ENCODE measurements at regions not wholly inside any gene's neighbourhood (a gene's known extent, or its start where the extent isn't known, plus 50 kb on each side); places are given as distances from the start of the nearest gene placed in this dataset.

DNA sequence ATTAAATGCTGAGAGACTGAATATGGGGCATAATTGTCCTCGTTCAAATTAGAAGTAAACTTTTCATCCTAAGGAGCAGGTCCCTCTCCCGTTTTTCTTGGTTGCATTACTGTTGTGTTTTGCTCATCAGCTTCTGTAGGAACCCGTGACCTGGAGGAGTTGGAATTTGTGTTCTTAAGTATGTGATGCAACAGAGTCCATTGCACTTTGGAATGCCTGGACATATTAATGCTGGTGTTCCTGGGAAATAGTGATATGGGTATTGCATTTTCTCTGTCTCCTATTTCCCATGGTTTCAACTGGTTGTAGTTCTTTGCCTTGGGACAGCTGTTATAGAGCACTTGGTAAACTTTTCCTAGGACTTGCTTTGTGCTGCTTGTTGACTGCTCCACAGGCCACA is 417.8 kb upstream of the LCORL start:
- no peak for TF ChIP-seq POLR2A (IDR thresholded peaks at IDR 0.05)
- TF ChIP-seq CTCF (IDR thresholded peaks at IDR 0.05), result no peak
